Mucosa of descending colon (tissue), 3 donors: ENCODE measurements at regions not wholly inside any gene's neighbourhood (a gene's known extent, or its start where the extent isn't known, plus 50 kb on each side); places are given as distances from the start of the nearest gene placed in this dataset.
A peak's percentile ranks its signal among the peaks of the same experiment; 100 is the strongest.

Source experiments
- ATAC-seq: fragments of 200-7000 bp; cut with Tn5 transposase; one replicate; pipeline ENCODE4 v1.9.1; 2020; ENCODE audit warnings: mild to moderate bottlenecking, moderate library complexity
- DNase-seq, 3 donors: peaks; one replicate each; pipeline ENCODE4 v3.0.0-alpha.2; 2020
- H3K36me3 ChIP-seq: fragments of 200-600 bp; one replicate; pipeline ENCODE4 v1.8.0; 2021; ENCODE audit warnings: low read depth, mild to moderate bottlenecking
- H3K4me1 ChIP-seq: fragments of 200-600 bp; one replicate; pipeline ENCODE4 v1.8.0; 2021; ENCODE audit warnings: low read depth, mild to moderate bottlenecking
- H3K4me3 ChIP-seq: fragments of 200-600 bp; one replicate; pipeline ENCODE4 v1.8.0; 2021; ENCODE audit warnings: mild to moderate bottlenecking
- H3K9me3 ChIP-seq: fragments of 200-600 bp; one replicate; pipeline ENCODE4 v1.8.0; 2021; ENCODE audit warnings: mild to moderate bottlenecking
- CTCF ChIP-seq: fragments of 200-600 bp; IDR thresholded peaks from one replicate; pipeline ENCODE4 v1.8.0; 2022; ENCODE audit warnings: antibody characterized with exemption, mild to moderate bottlenecking
- intact Hi-C, 2 donors: fragments of 100-400 bp; cut with DNase I in 1 of 2; cut with micrococcal nuclease in 1 of 2; formaldehyde crosslinking; loops; one replicate each; pipeline versions ENCODE4 v1.11.0 to v1.11.1; 2022; cut with DNase I, micrococcal nuclease
- donor health status: DM: no; HTN: no; CAD: no; lungs with moderate emphysema.
- donor health status: DM: no; HTN: no; CAD: no.
- donor health status: DM: no; HTN: yes; CAD: no.

DNA sequence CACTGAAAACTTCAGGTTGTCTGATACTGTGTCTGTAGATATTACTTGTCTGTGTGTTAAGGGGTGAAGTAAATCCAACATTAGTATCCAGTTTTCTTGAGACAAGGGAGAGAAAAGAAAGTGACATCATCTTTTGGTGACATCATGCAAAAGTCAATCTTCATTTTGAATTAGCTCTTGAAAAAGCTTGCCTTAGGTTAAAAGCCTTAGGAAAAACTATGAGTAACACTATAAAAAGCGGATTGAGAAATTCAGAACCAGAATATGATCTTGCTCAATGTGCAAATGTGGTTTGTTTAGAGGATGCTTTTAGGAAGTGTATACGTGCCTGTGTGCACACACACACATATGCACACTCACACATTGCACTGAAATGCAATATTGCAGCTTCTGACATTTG is 345.8 kb upstream of the CASK start:
- no peak for TF ChIP-seq CTCF
- Histone ChIP-seq H3K4me3 (no peak overlapping the region), H3K9me3 (no peaks in the 10 kb centered on the region), H3K4me1 (no peaks in the 10 kb centered on the region), H3K36me3 (no peaks in the 10 kb centered on the region)
- DNase-seq (no peak), ATAC-seq (no peak)
- intact Hi-C loops, result no loop called here

GRCh38 chrX:42260854-42261253 is 337.5 kb upstream of the CASK start:
- no peaks in the 10 kb centered on the region for H3K9me3 ChIP-seq
- no peaks in the 10 kb centered on the region for H3K36me3 ChIP-seq
- DNase-seq, result no peak
- intact Hi-C loops, result no loop called here
- TF ChIP-seq CTCF, result no peak
- H3K4me1 ChIP-seq, result no peaks in the 10 kb centered on the region
- no peak for ATAC-seq
- H3K4me3 ChIP-seq, result no peak overlapping the region

GRCh38 chrX:42248226-42248625 is 324.9 kb upstream of the CASK start:
- H3K9me3 ChIP-seq, result no peaks in the 10 kb centered on the region
- TF ChIP-seq CTCF, result no peak
- intact Hi-C loops, result no loop called here
- no peaks in the 10 kb centered on the region for H3K36me3 ChIP-seq
- no peaks in the 10 kb centered on the region for H3K4me1 ChIP-seq
- no peak overlapping the region for H3K4me3 ChIP-seq
- ATAC-seq (no peak), DNase-seq (no peak)

DNA sequence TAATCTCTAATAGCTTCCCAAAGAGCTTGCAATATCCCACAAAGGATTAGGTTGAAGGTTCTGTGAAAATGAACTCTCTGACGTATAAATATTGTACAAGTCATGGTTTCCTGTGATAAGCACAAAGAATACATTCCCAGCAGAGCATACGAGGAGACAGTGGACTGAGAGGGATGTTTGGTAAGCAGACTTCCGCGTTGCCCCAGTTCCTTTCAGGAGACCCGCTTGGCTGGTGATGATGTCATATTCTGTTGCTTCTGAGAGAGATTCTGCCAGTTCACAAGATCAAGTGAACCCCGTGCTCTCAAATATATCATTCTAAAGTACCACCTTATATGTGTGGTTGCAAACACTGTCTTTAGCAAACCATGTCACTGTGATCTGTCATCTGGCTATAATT is 323.9 kb upstream of the CASK start:
- H3K36me3 ChIP-seq, result no peaks in the 10 kb centered on the region
- no peaks in the 10 kb centered on the region for H3K9me3 ChIP-seq
- H3K4me3 ChIP-seq, result no peak overlapping the region
- TF ChIP-seq CTCF, result no peak
- ATAC-seq, result no peak
- intact Hi-C loops, result no loop called here
- DNase-seq, result no peak
- no peaks in the 10 kb centered on the region for H3K4me1 ChIP-seq

DNA sequence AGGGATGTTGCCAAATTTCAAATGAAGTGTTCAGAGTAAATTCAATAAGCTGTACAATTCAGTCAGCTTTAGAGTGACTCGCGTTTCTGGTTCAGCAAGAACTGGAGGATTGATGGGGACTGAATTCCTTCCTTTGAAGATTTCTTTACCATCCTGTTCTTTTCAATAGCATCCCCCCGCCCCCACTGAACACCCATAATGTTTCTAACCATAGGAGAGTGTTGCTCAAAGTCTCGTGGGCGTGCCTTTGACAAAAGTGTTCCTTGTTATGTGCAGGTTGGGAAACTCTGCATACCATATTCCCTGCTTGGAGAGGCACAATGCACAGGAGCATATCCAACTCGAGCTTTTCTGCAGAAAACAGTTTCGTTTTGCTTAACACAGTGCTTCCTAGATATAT is 323.5 kb upstream of the CASK start:
- H3K4me3 ChIP-seq, result no peak overlapping the region
- H3K9me3 ChIP-seq, result no peaks in the 10 kb centered on the region
- ATAC-seq (peak; percentile 17), DNase-seq (no peak)
- no peaks in the 10 kb centered on the region for H3K4me1 ChIP-seq
- H3K36me3 ChIP-seq, result no peaks in the 10 kb centered on the region
- no peak for TF ChIP-seq CTCF
- intact Hi-C loops, result no loop called here

DNA sequence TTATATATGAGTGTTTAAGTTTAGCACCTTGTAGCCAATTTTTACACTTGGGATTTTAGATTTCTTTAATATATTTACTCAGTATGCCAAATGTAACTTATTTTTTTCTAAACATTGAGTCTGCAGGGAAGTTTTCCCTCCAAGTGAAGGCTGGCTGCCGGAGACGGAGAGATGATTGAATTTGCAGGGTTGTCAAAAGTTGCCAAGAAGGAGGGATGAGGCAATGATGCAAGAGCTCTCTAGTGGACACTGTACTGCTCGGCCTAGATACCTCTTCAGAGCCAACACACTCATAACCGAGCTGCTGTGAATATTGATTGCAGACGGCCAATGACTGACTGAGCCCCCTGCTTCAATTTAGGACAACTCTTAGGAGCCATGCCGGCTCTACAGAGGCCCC is 318.6 kb upstream of the CASK start:
- no peaks in the 10 kb centered on the region for H3K4me1 ChIP-seq
- no peaks in the 10 kb centered on the region for H3K36me3 ChIP-seq
- H3K4me3 ChIP-seq, result no peak overlapping the region
- H3K9me3 ChIP-seq, result no peaks in the 10 kb centered on the region
- intact Hi-C loops, result no loop called here
- DNase-seq (no peak), ATAC-seq (no peak)
- TF ChIP-seq CTCF, result no peak
